GM13977 (cell line): ENCODE measurements at regions not wholly inside any gene's neighbourhood (a gene's known extent, or its start where the extent isn't known, plus 50 kb on each side); places are given as distances from the start of the nearest gene placed in this dataset.

Experiments used
- DNase-seq: peaks from one replicate; pipeline ENCODE4 v3.0.0; 2012; ENCODE audit warnings: low spot score
- in situ Hi-C: fragments of 300-500 bp; cut with MboI; formaldehyde crosslinking; loops from one replicate; pipeline ENCODE4 v1.12.0; 2022; ENCODE audit warnings: low sequenced_read_pairs, low pct_unique_long_range_greater_than_20kb, mixed read lengths, inconsistent platforms; ENCODE audit not compliant: unreplicated experiment
- TF ChIP-seq, protein P1 (sequence below): IDR thresholded peaks from 2 replicates; pipeline ENCODE4 v1.5.1; 2012; ENCODE audit warnings: mild to moderate bottlenecking, control low read depth; ENCODE audit not compliant: insufficient read depth; ENCODE audit errors: extremely low read depth, missing control alignments

GRCh38 chr14:99338313-99338712 lies 66.3 kb upstream of the BCL11B start:
- TF ChIP-seq, protein P1, sequence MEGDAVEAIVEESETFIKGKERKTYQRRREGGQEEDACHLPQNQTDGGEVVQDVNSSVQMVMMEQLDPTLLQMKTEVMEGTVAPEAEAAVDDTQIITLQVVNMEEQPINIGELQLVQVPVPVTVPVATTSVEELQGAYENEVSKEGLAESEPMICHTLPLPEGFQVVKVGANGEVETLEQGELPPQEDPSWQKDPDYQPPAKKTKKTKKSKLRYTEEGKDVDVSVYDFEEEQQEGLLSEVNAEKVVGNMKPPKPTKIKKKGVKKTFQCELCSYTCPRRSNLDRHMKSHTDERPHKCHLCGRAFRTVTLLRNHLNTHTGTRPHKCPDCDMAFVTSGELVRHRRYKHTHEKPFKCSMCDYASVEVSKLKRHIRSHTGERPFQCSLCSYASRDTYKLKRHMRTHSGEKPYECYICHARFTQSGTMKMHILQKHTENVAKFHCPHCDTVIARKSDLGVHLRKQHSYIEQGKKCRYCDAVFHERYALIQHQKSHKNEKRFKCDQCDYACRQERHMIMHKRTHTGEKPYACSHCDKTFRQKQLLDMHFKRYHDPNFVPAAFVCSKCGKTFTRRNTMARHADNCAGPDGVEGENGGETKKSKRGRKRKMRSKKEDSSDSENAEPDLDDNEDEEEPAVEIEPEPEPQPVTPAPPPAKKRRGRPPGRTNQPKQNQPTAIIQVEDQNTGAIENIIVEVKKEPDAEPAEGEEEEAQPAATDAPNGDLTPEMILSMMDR, result no peak
- in situ Hi-C loops, result no loop called here
- no peak for DNase-seq

DNA sequence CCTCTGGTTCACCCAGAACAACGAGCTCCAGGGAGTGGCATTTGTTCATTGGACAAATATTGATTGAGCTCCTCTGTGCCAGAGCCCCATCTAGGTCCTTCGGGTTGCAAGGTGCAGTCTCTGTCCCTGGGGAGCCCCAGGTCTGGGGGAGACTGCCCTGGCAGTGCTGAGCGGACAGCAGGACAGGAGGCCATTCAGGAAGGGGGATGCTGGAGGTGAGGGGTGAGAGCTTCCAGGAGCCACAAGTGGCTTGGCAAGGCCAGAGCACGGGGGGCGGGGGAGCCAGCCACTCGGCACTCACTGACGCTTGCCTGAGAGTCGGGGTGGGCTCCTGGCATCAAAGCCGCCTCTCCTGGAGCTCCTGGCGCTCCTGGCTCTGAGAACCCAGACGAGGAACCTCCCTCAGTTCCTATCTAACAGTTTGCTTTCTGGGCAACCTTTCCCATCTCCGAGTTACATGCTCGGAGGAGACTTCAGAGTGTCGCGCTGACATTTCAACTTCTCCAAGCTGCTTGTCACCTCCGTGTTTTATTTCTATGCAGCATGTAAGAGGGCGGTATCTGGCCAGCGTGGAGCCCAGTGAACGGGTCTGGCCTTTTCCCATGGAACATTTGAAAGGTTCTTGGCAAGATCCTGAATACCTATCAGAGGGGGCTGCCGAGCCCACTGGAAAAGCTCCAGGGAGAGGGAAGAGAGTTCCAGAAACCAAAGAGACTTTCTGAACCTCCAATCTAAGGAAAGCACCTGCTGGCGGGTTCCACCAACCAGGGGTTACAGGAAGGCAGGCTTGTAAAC lies 62.0 kb upstream of the BCL11B start:
- TF ChIP-seq, protein P1, result no peak
- in situ Hi-C loops, result no loop called here
- DNase-seq, result no peak

GRCh38 chr14:99333214-99333613 lies 61.2 kb upstream of the BCL11B start:
- TF ChIP-seq, protein P1, result no peak
- DNase-seq, result no peak
- in situ Hi-C loops, result no loop called here

GRCh38 chr14:99331811-99332210 lies 59.8 kb upstream of the BCL11B start:
- DNase-seq, result no peak
- TF ChIP-seq, protein P1, result no peak
- in situ Hi-C loops, result no loop called here

GRCh38 chr14:99330316-99331240 lies 58.6 kb upstream of the BCL11B start:
- DNase-seq, result no peak
- in situ Hi-C loops, result no loop called here
- TF ChIP-seq, protein P1, result no peak

- in situ Hi-C loops, result no loop called here
- TF ChIP-seq, protein P1, result no peak
- no peak for DNase-seq
Observed at GRCh38 chr14:99329711-99330315, 57.8 kb upstream of the BCL11B start.
